GM10266 (cell line): ENCODE measurements at regions not wholly inside any gene's neighbourhood (a gene's known extent, or its start where the extent isn't known, plus 50 kb on each side); places are given as distances from the start of the nearest gene placed in this dataset.

Experiments used
- DNase-seq: peaks from one replicate; pipeline ENCODE4 v3.0.0; 2012; ENCODE audit errors: extremely low spot score
- CTCF ChIP-seq: IDR thresholded peaks from 2 replicates; pipeline ENCODE4 v1.5.1; 2012; ENCODE audit warnings: mild to moderate bottlenecking, low read depth; ENCODE audit not compliant: control insufficient read depth, insufficient read depth; ENCODE audit errors: missing control alignments

- TF ChIP-seq CTCF, result no peak
- DNase-seq, result no peak
Observed at GRCh38 chr2:223311889-223312680, 260.1 kb downstream of the KCNE4 start.

GRCh38 chr2:223313101-223313500, 261.1 kb downstream of the KCNE4 start:
- DNase-seq, result no peak
- no peak for TF ChIP-seq CTCF

GRCh38 chr2:223314811-223315210, 262.8 kb downstream of the KCNE4 start:
- no peak for TF ChIP-seq CTCF
- no peak for DNase-seq

- TF ChIP-seq CTCF, result no peak
- DNase-seq, result no peak
Observed at GRCh38 chr2:223315813-223316212, 263.8 kb downstream of the KCNE4 start.

GRCh38 chr2:223316342-223316741, 264.4 kb downstream of the KCNE4 start:
- no peak for DNase-seq
- no peak for TF ChIP-seq CTCF

GRCh38 chr2:223319601-223320000, 267.6 kb downstream of the KCNE4 start:
- TF ChIP-seq CTCF, result no peak
- no peak for DNase-seq

GRCh38 chr2:223324402-223324801, 272.4 kb downstream of the KCNE4 start:
- DNase-seq, result no peak
- TF ChIP-seq CTCF, result no peak
